ENCODE measurements at regions not wholly inside any gene's neighbourhood (a gene's known extent, or its start where the extent isn't known, plus 50 kb on each side); places are given as distances from the start of the nearest gene placed in this dataset.
"Not testable (repeated sequence)": the region's sequence is repeated elsewhere in the genome, so short reads cannot be mapped to it uniquely, and the experiment has no call there.

DNA sequence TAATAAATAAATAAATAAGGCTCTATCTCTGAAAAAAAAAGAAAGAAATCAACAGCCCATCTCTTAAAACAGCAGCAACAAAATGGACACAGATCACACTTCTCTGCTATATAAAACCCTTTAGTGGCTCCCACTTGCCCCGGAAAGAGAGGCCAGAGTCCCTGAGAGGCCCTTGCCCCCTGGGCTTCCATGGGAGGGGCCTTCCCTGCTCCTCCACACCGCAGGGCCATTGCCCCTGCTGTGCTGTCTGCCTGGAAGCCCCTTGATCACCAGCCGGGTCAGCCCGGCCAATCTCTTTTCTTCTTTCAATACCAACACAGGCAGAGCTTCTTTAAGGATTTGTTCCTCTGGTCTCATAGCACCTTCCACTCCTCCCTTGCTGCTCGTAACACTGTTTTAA lies 171.1 kb downstream of the URI1 start:
- intact Hi-C loops (cut with DNase I): no loop called here
- TF ChIP-seq, protein P1, sequence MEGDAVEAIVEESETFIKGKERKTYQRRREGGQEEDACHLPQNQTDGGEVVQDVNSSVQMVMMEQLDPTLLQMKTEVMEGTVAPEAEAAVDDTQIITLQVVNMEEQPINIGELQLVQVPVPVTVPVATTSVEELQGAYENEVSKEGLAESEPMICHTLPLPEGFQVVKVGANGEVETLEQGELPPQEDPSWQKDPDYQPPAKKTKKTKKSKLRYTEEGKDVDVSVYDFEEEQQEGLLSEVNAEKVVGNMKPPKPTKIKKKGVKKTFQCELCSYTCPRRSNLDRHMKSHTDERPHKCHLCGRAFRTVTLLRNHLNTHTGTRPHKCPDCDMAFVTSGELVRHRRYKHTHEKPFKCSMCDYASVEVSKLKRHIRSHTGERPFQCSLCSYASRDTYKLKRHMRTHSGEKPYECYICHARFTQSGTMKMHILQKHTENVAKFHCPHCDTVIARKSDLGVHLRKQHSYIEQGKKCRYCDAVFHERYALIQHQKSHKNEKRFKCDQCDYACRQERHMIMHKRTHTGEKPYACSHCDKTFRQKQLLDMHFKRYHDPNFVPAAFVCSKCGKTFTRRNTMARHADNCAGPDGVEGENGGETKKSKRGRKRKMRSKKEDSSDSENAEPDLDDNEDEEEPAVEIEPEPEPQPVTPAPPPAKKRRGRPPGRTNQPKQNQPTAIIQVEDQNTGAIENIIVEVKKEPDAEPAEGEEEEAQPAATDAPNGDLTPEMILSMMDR (IDR thresholded peaks at IDR 0.05): no peak
- no peak for DNase-seq (ENCODE audit: low spot score in 2 of 2)
- Histone ChIP-seq H3K27me3 (no peaks in the 10 kb centered on the region), H3K36me3 (no peaks in the 10 kb centered on the region), H3K9me3 (no peaks in the 10 kb centered on the region), H3K4me3 (no peak overlapping the region), H3K4me1 (no peaks in the 10 kb centered on the region), H3K27ac (no peak overlapping the region)

DNA sequence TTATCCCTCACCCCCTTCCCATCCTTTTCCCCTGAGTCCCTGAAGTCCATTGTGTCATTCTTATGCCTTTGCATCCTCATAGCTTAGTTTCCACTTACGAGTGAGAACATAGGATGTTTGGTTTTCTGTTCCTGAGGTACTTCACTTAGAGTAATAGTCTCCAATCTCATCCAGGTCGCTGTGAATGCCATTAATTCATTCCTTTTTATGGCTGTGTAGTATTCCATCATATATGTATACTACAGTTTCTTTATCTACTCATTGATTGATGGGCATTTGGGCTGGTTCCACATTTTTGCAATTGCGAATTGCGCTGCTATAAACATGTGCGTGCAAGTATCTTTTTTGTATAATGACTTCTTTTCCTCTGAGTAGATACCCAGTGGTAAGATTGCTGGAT lies 172.1 kb downstream of the URI1 start:
- H3K4me3 ChIP-seq; H3K4me1 ChIP-seq; H3K27ac ChIP-seq; intact Hi-C loops (cut with DNase I); H3K27me3 ChIP-seq; DNase-seq (ENCODE audit: low spot score in 2 of 2); H3K9me3 ChIP-seq; H3K36me3 ChIP-seq: not testable (repeated sequence)

DNA sequence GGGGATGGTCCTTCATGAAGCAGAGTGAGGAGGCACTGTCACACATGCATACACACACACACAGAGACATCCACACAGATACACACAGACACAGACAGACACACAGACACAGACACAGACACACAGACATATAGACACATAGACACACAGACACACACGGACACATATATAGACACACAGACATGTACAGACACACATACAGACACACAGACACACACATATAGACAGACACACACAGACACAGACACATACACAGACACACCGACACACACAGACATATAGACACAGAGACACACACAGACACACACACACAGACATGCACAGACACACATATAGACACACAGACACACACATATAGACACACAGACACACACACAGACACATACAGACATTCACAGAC lies 173.9 kb downstream of the URI1 start:
- H3K27me3 ChIP-seq: no peaks in the 10 kb centered on the region
- H3K4me3 ChIP-seq: no peak overlapping the region
- TF ChIP-seq, protein P1 (IDR thresholded peaks at IDR 0.05): no peak
- no peaks in the 10 kb centered on the region for H3K36me3 ChIP-seq
- H3K27ac ChIP-seq: no peak overlapping the region
- H3K9me3 ChIP-seq: no peaks in the 10 kb centered on the region
- no peaks in the 10 kb centered on the region for H3K4me1 ChIP-seq
- intact Hi-C loops (cut with DNase I): no loop called here
- DNase-seq (ENCODE audit: low spot score in 2 of 2): no peak

DNA sequence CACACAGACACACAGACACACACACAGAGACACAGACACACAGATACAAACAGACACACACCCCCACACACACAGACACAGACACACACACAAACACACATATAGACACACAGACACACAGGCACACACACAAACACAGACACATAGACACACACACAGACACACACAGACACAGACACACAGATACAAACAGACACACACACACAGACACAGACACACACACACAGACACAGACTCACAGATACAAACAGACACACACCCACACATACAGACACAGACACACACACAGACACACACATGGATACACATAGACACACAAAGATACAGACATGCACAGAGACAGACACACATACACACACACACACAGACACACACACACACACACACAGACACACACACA lies 174.5 kb downstream of the URI1 start:
- no peaks in the 10 kb centered on the region for H3K36me3 ChIP-seq
- no peak overlapping the region for H3K4me3 ChIP-seq
- no peak overlapping the region for H3K27ac ChIP-seq
- DNase-seq (ENCODE audit: low spot score in 2 of 2): no peak
- H3K9me3 ChIP-seq: no peaks in the 10 kb centered on the region
- H3K4me1 ChIP-seq: no peaks in the 10 kb centered on the region
- H3K27me3 ChIP-seq: no peaks in the 10 kb centered on the region
- TF ChIP-seq, protein P1 (IDR thresholded peaks at IDR 0.05): no peak
- intact Hi-C loops (cut with DNase I): no loop called here

DNA sequence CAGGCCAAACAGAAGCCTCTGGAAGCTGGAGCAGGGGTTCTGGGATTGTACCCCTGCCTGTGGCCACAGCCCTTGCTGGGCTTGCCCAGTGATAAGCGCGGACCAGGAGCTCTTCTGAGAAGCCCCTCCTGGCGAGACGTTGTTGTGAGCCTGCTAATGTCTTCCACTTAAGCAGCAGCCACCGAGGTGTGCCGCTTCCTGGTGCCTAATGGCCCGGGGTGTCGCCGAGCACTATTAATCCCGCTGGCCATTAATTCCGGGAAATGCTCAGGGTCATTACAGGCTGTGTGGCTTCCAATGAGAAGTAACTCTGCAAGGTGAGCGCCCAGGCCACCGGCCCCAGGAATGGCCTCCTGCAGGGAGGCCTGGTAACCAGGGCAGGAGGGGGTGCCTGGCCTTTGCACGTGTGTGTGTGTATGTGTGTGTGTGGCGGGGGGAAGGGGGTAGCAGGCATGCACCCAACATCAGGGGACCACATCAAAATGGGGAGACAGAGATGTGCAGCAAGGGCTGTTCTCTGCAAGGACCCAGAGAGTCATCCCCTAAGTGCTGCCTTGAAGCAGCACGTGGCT lies 175.0 kb downstream of the URI1 start:
- Histone ChIP-seq H3K9me3 (no peaks in the 10 kb centered on the region), H3K27me3 (no peaks in the 10 kb centered on the region), H3K4me3 (no peak overlapping the region), H3K4me1 (no peaks in the 10 kb centered on the region), H3K27ac (no peak overlapping the region), H3K36me3 (no peaks in the 10 kb centered on the region)
- intact Hi-C loops (cut with DNase I): no loop called here
- no peak for DNase-seq (ENCODE audit: low spot score in 2 of 2)
- TF ChIP-seq, protein P1 (IDR thresholded peaks at IDR 0.05): no peak

DNA sequence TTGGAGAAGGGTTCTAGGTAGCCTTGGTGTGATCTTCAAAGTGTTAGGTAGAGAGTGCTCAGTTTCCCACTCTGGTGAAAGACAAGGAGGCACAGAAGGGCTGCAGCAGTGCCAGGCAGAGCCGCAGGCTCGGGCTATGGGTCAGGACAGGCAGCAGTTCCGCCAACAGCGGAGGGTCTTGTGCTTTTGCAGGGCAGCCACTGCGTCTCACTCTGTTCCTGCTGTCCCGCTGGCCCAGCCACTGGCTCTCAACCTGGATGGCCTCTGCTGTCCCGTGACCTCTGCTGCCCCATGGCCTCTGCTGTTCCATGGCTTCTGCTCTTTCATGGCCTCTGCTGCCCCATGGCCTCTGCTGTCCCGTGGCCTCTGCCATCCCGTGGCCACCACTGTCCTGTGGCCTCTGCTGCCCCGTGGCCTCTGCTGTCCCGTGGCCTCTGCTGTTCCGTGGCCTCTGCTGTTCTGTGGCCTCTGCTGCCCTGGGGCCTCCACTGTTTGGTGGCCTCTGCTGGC lies 175.7 kb downstream of the URI1 start:
- H3K4me1 ChIP-seq: no peaks in the 10 kb centered on the region
- intact Hi-C loops (cut with DNase I): no loop called here
- no peak overlapping the region for H3K4me3 ChIP-seq
- no peak for DNase-seq (ENCODE audit: low spot score in 2 of 2)
- no peaks in the 10 kb centered on the region for H3K9me3 ChIP-seq
- H3K27me3 ChIP-seq: no peaks in the 10 kb centered on the region
- no peak overlapping the region for H3K27ac ChIP-seq
- TF ChIP-seq, protein P1 (IDR thresholded peaks at IDR 0.05): no peak
- no peaks in the 10 kb centered on the region for H3K36me3 ChIP-seq
